ENCODE measurements at regions not wholly inside any gene's neighbourhood (a gene's known extent, or its start where the extent isn't known, plus 50 kb on each side); places are given as distances from the start of the nearest gene placed in this dataset.

DNA sequence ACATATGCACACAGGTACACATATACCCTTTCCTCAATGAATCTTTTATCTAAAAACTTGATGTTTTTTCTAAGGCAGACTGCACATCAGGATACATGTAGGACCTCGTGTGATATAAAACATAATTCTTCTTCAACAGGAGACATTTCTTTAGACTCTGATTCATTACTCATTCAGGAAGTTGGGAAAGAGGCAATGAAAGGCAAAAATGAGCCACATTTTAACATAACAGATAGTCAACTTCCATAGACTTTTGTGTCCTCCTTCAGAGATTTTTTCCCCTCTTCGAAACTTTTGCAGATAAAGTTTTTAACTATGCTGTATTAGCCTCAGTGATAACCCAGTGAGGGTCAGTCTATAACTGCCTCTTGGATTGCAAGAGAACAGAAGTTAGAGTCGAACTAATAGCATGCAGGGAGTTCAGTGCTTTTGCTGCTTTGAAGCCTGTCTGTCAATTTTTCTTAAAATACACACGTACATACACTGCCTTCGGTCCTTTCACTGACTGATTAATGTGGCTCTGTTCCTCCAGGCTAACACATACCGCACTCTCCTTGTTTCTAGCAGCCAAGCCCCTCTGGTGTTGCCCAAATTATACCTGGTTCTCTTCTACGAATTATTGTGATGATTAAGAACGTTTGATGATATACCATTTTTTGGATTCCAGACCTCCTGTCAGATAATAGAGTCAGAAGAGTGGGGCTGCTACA, 562.5 kb upstream of the MAP3K7 start:
- Histone ChIP-seq H3K36me3 (no peaks in the 10 kb centered on the region), H3K27me3 (no peaks in the 10 kb centered on the region), H3K4me3 (no peak overlapping the region), H3K9me3 (no peaks in the 10 kb centered on the region), H3K27ac (no peak overlapping the region), H3K4me1 (no peaks in the 10 kb centered on the region)
- TF ChIP-seq POLR2A (IDR thresholded peaks at IDR 0.05), result no peak
- TF ChIP-seq, protein P1, sequence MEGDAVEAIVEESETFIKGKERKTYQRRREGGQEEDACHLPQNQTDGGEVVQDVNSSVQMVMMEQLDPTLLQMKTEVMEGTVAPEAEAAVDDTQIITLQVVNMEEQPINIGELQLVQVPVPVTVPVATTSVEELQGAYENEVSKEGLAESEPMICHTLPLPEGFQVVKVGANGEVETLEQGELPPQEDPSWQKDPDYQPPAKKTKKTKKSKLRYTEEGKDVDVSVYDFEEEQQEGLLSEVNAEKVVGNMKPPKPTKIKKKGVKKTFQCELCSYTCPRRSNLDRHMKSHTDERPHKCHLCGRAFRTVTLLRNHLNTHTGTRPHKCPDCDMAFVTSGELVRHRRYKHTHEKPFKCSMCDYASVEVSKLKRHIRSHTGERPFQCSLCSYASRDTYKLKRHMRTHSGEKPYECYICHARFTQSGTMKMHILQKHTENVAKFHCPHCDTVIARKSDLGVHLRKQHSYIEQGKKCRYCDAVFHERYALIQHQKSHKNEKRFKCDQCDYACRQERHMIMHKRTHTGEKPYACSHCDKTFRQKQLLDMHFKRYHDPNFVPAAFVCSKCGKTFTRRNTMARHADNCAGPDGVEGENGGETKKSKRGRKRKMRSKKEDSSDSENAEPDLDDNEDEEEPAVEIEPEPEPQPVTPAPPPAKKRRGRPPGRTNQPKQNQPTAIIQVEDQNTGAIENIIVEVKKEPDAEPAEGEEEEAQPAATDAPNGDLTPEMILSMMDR (IDR thresholded peaks at IDR 0.05), result no peak
- no peak for ATAC-seq
- 59 to 68% (median 64%) methylated on average over 8 of the region's 8 CpGs for WGBS, 4 donors
- no peak for DNase-seq
- intact Hi-C loops (cut with DNase I), result no loop called here

DNA sequence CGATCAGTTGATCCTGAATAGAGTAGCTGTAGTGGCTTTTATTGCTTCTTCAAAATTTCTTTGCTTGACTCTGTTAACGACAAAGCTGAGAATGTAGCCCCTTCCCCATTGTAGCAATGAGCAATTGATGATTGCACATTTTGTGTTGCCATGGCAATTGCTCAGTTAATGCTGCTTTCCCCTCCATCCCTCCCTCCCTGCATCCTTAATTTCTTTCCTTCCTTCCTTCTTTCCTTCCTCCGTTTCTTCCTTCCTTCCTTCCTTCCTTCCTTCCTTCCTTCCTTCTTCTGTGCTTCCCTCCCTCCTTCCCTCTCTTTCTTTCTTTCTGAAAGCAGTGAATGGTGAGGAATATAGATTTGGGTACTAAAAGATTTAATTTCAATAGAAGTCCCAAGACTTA, 557.3 kb upstream of the MAP3K7 start:
- no peak for ATAC-seq
- no peak for TF ChIP-seq POLR2A (IDR thresholded peaks at IDR 0.05)
- TF ChIP-seq, protein P1 (IDR thresholded peaks at IDR 0.05), result no peak
- H3K36me3 ChIP-seq, result no peaks in the 10 kb centered on the region
- H3K4me3 ChIP-seq, result no peak overlapping the region
- no peaks in the 10 kb centered on the region for H3K27me3 ChIP-seq
- no peak for DNase-seq
- H3K4me1 ChIP-seq, result peaks cover 0 to 6% (median 0%) of the 10 kb centered on the region in 12 donors
- no peaks in the 10 kb centered on the region for H3K9me3 ChIP-seq
- intact Hi-C loops (cut with DNase I), result no loop called here
- 80 to 87% (median 86%) methylated on average over 3 of the region's 3 CpGs for WGBS, 4 donors
- no peak overlapping the region for H3K27ac ChIP-seq

DNA sequence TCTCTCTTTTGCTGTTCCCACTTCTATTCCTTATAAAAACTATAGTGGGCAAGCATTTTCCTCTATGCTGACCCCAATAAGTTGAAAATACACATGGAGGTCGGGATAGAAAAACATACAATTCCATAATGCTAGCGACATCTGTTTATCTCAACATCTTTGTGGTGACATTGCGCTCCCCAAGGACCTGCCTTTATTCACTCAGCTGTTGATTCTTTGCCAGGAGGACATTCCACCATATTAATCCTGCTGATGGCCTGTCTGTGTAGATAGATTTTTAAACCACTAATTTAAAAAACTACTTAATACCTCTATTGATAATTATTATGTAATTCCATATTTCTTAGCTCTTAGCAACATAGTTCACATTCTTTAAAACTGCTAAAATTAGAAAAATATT, 555.3 kb upstream of the MAP3K7 start:
- Histone ChIP-seq H3K9me3 (no peaks in the 10 kb centered on the region), H3K27ac (no peak overlapping the region), H3K4me3 (no peak overlapping the region), H3K36me3 (no peaks in the 10 kb centered on the region), H3K27me3 (no peaks in the 10 kb centered on the region), H3K4me1 (peaks cover 0 to 6% (median 0%) of the 10 kb centered on the region in 12 donors)
- WGBS, 4 donors, result 63 to 75% (median 68%) methylated on average over 3 of the region's 3 CpGs
- DNase-seq (no peak), ATAC-seq (no peak)
- intact Hi-C loops (cut with DNase I), result no loop called here
- TF ChIP-seq, protein P1 (IDR thresholded peaks at IDR 0.05), result no peak
- no peak for TF ChIP-seq POLR2A (IDR thresholded peaks at IDR 0.05)

DNA sequence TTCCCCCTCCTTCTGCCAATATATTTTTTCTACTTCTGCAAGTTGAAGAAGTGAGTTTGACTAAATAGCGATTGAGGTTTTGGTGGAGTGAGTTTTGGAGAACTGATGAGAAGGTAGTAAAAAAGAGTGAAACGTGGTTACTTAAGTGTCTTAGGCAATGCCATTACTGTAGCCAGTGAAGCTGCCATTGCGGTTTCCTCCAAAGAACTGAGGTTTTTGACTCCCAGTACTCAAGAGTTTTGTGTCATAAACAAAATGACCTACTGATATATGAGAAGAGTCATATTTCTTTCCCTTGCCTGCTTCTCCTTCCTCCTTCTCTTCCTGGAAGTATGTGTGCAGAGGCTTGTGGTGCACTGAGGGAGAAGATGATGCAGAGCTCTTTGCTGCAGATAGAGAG, 554.5 kb upstream of the MAP3K7 start:
- peaks cover 0 to 6% (median 0%) of the 10 kb centered on the region in 12 donors for H3K4me1 ChIP-seq
- no peaks in the 10 kb centered on the region for H3K27me3 ChIP-seq
- no peak overlapping the region for H3K4me3 ChIP-seq
- ATAC-seq, result no peak
- H3K36me3 ChIP-seq, result no peaks in the 10 kb centered on the region
- intact Hi-C loops (cut with DNase I), result no loop called here
- no peak for TF ChIP-seq POLR2A (IDR thresholded peaks at IDR 0.05)
- TF ChIP-seq, protein P1 (IDR thresholded peaks at IDR 0.05), result no peak
- DNase-seq, result no peak
- H3K9me3 ChIP-seq, result no peaks in the 10 kb centered on the region
- WGBS, 4 donors, result 90 to 95% (median 94%) methylated on average over 3 of the region's 3 CpGs
- no peak overlapping the region for H3K27ac ChIP-seq
